ENCODE measurements at regions not wholly inside any gene's neighbourhood (a gene's known extent, or its start where the extent isn't known, plus 50 kb on each side); places are given as distances from the start of the nearest gene placed in this dataset.

- intact Hi-C loops (cut with DNase I), result no loop called here
- no peak for TF ChIP-seq CTCF (IDR thresholded peaks at IDR 0.05)
- WGBS, 2 donors, result 57 to 74% methylated on average over 3 of the region's 3 CpGs
- H3K9me3 ChIP-seq, result no peaks in the 10 kb centered on the region
- no peak overlapping the region for H3K4me3 ChIP-seq
- no peaks in the 10 kb centered on the region for H3K27me3 ChIP-seq
- DNase-seq, result no peak
- H3K4me1 ChIP-seq, result no peaks in the 10 kb centered on the region
- H3K27ac ChIP-seq, result no peak overlapping the region
- no peaks in the 10 kb centered on the region for H3K36me3 ChIP-seq
Observed at GRCh38 chr4:30258949-30259348, 461.2 kb upstream of the PCDH7 start.

- Histone ChIP-seq H3K4me1 (no peaks in the 10 kb centered on the region), H3K4me3 (no peak overlapping the region), H3K9me3 (no peaks in the 10 kb centered on the region), H3K27me3 (no peaks in the 10 kb centered on the region), H3K27ac (no peak overlapping the region), H3K36me3 (no peaks in the 10 kb centered on the region)
- intact Hi-C loops (cut with DNase I), result no loop called here
- DNase-seq, result no peak
- TF ChIP-seq CTCF (IDR thresholded peaks at IDR 0.05) (no peak), EP300 (IDR thresholded peaks at IDR 0.05) (no peak), POLR2A (IDR thresholded peaks at IDR 0.05) (no peak), POLR2AphosphoS5 (IDR thresholded peaks at IDR 0.05) (no peak)
- 80 to 86% methylated on average over 2 of the region's 2 CpGs for WGBS, 2 donors
Observed at GRCh38 chr4:30262379-30262778, 457.8 kb upstream of the PCDH7 start.

GRCh38 chr4:30264465-30264864 is 455.7 kb upstream of the PCDH7 start:
- no peak for TF ChIP-seq POLR2A (IDR thresholded peaks at IDR 0.05)
- no peak for TF ChIP-seq POLR2AphosphoS5 (IDR thresholded peaks at IDR 0.05)
- no peak for TF ChIP-seq CTCF (IDR thresholded peaks at IDR 0.05)
- no peak for TF ChIP-seq EP300 (IDR thresholded peaks at IDR 0.05)
- intact Hi-C loops (cut with DNase I), result no loop called here
- Histone ChIP-seq H3K9me3 (no peaks in the 10 kb centered on the region), H3K36me3 (no peaks in the 10 kb centered on the region), H3K4me3 (no peak overlapping the region), H3K27me3 (no peaks in the 10 kb centered on the region), H3K27ac (no peak overlapping the region), H3K4me1 (no peaks in the 10 kb centered on the region)
- 90 to 92% methylated on average over 15 of the region's 15 CpGs for WGBS, 2 donors
- DNase-seq, result no peak

- WGBS, 2 donors, result 64 to 68% methylated on average over 3 of the region's 3 CpGs
- TF ChIP-seq CTCF (IDR thresholded peaks at IDR 0.05) (no peak), POLR2A (IDR thresholded peaks at IDR 0.05) (no peak), EP300 (IDR thresholded peaks at IDR 0.05) (no peak), POLR2AphosphoS5 (IDR thresholded peaks at IDR 0.05) (no peak)
- Histone ChIP-seq H3K27ac (no peak overlapping the region), H3K36me3 (no peaks in the 10 kb centered on the region), H3K27me3 (no peaks in the 10 kb centered on the region), H3K4me1 (no peaks in the 10 kb centered on the region), H3K4me3 (no peak overlapping the region), H3K9me3 (no peaks in the 10 kb centered on the region)
- no peak for DNase-seq
- intact Hi-C loops (cut with DNase I), result no loop called here
Observed at GRCh38 chr4:30265716-30266115, 454.5 kb upstream of the PCDH7 start.

GRCh38 chr4:30268370-30268769 is 451.8 kb upstream of the PCDH7 start:
- DNase-seq, result no peak
- 48 to 71% methylated on average over 2 of the region's 2 CpGs for WGBS, 2 donors
- TF ChIP-seq CTCF (IDR thresholded peaks at IDR 0.05) (no peak), POLR2A (IDR thresholded peaks at IDR 0.05) (no peak), POLR2AphosphoS5 (IDR thresholded peaks at IDR 0.05) (no peak), EP300 (IDR thresholded peaks at IDR 0.05) (no peak)

More at GRCh38 chr4:30268370-30268769, 451.8 kb upstream of the PCDH7 start:
- Histone ChIP-seq H3K4me1 (no peaks in the 10 kb centered on the region), H3K4me3 (no peak overlapping the region), H3K36me3 (no peaks in the 10 kb centered on the region), H3K27me3 (no peaks in the 10 kb centered on the region), H3K9me3 (no peaks in the 10 kb centered on the region), H3K27ac (no peak overlapping the region)
- intact Hi-C loops (cut with DNase I), result no loop called here
